Adrenal gland (tissue), 9 donors: ENCODE measurements at regions not wholly inside any gene's neighbourhood (a gene's known extent, or its start where the extent isn't known, plus 50 kb on each side); places are given as distances from the start of the nearest gene placed in this dataset.

Source experiments
- DNase-seq, 7 donors: peaks; one replicate each; pipeline ENCODE4 v3.0.0-alpha.2; 2019 to 2020
- H3K27ac ChIP-seq, 5 donors: fragments of 200-600 bp; sonication (generic) in 4 of 5; 1 replicate in 3 of 5; 2 replicates in 2 of 5; pipeline versions ENCODE4 v1.5.1 to v1.8.0; 2016 to 2020; ENCODE audit warnings: mild to moderate bottlenecking in 1 of 5
- H3K27me3 ChIP-seq: fragments of 200-600 bp; 2 replicates; pipeline ENCODE4 v1.8.0; 2021
- H3K36me3 ChIP-seq, 2 donors: fragments of 200-600 bp; replicated peaks in 1 of 2; 1 replicate in 1 of 2; 2 replicates in 1 of 2; pipeline versions ENCODE4 v1.5.1 to v1.8.0; 2018 to 2022
- H3K4me1 ChIP-seq, 2 donors: fragments of 200-600 bp; replicated peaks in 1 of 2; 1 replicate in 1 of 2; 2 replicates in 1 of 2; pipeline versions ENCODE4 v1.5.1 to v1.8.0; 2018 to 2021
- H3K4me3 ChIP-seq, 4 donors: fragments of 200-600 bp; sonication (generic) in 3 of 4; one replicate each; pipeline ENCODE4 v1.5.1; 2016 to 2018
- H3K9me3 ChIP-seq, 3 donors: fragments of 200-600 bp; sonication (generic) in 1 of 3; replicated peaks in 1 of 3; 1 replicate in 2 of 3; 2 replicates in 1 of 3; pipeline versions ENCODE4 v1.5.1 to v1.8.0; 2016 to 2021
- POLR2A ChIP-seq, 2 donors: fragments of 450-650 bp; IDR thresholded peaks; one replicate each; pipeline ENCODE4 v1.6.1; 2017; ENCODE audit warnings: antibody characterized with exemption in 2 of 2, mild to moderate bottlenecking in 2 of 2, moderate library complexity in 1 of 2
- WGBS, 4 donors: extraction: QIAGEN DNeasy Blood & Tissue Kit in 2 of 4; methylation state at CpG; one replicate each; pipeline versions ENCODE4 v1.1.5 to v1.1.7; 2013 to 2017; 5-methylcytosine and 5-hydroxymethylcytosine counted together
- intact Hi-C, 2 donors: fragments of 100-400 bp; cut with DNase I; formaldehyde crosslinking; loops; one replicate each; pipeline versions ENCODE4 v1.14.1 to v1.15.0; 2022 to 2023
- TF ChIP-seq, protein P1 (sequence below), 6 experiments: fragments of 450-650 bp in 4 of 6; fragments of 200-600 bp in 2 of 6; sonication (generic) in 1 of 6; IDR thresholded peaks; 1 replicate in 5 of 6; 2 replicates in 1 of 6; pipeline versions ENCODE4 v1.5.1 to v1.8.0; 2016 to 2021; ENCODE audit warnings: antibody characterized with exemption in 6 of 6, mild to moderate bottlenecking in 2 of 6, moderate library complexity in 1 of 6
- donor health status: healthy with polysubstance abuse.
- donor health status: Bipolar disorder and iron deficiency.
- donor health status: DM: yes; HTN: yes; CAD: no.
- donor health status: DM: no; HTN: no; CAD: no.
- donor health status: DM: no; HTN: no; CAD: no.

DNA sequence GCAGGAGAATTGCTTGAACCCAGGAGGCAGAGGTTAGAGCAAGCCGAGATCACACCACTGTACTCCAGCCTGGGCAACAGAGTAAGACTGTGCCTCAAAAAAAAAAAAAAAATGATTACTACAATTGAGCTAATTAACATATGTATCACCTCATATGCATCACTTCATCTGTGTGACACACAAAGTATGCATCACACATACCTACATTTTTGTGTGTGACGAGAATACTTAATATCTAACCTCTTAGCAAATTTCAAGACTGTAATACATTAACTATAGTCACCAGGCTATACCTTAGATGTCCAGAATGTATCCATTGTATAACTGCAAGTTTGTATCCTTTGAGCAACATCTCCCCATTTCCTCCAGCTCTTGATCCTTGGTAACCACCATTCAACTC, 214.2 kb upstream of the MON1B start:
- intact Hi-C loops, result no loop called here
- Histone ChIP-seq H3K4me3 (no peak overlapping the region), H3K27ac (no peak overlapping the region), H3K9me3 (no peaks in the 10 kb centered on the region), H3K27me3 (no peaks in the 10 kb centered on the region), H3K36me3 (no peaks in the 10 kb centered on the region), H3K4me1 (no peaks in the 10 kb centered on the region)
- 73 to 96% (median 91%) methylated on average over 2 of the region's 2 CpGs for WGBS, 4 donors
- DNase-seq, result no peak
- TF ChIP-seq, protein P1, sequence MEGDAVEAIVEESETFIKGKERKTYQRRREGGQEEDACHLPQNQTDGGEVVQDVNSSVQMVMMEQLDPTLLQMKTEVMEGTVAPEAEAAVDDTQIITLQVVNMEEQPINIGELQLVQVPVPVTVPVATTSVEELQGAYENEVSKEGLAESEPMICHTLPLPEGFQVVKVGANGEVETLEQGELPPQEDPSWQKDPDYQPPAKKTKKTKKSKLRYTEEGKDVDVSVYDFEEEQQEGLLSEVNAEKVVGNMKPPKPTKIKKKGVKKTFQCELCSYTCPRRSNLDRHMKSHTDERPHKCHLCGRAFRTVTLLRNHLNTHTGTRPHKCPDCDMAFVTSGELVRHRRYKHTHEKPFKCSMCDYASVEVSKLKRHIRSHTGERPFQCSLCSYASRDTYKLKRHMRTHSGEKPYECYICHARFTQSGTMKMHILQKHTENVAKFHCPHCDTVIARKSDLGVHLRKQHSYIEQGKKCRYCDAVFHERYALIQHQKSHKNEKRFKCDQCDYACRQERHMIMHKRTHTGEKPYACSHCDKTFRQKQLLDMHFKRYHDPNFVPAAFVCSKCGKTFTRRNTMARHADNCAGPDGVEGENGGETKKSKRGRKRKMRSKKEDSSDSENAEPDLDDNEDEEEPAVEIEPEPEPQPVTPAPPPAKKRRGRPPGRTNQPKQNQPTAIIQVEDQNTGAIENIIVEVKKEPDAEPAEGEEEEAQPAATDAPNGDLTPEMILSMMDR (IDR thresholded peaks at IDR 0.05), result no peak

DNA sequence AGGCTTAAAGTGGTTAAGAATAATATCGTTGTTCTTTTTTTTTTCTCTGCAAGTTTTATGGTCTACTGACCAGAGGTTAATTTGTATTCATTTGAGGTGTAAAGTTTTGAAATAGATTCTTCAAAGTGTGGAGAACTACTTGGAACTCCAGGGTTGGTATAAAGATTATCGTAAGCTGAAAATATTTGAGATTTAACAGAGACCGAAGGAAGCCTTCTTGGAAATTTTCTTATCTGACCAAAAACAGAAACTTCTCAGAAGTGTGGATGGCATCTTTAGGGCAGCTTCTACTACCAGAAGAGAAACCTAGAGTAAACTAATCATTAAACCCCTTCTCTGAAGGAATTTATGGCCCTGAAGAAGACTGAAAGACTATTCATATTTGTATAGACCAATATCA, 206.8 kb upstream of the MON1B start:
- no peak overlapping the region for H3K4me3 ChIP-seq
- no peak for DNase-seq
- 80 to 89% (median 84%) methylated on average over 3 of the region's 3 CpGs for WGBS, 4 donors
- H3K27ac ChIP-seq, result no peak overlapping the region
- intact Hi-C loops, result no loop called here
- no peaks in the 10 kb centered on the region for H3K9me3 ChIP-seq
- H3K27me3 ChIP-seq, result no peaks in the 10 kb centered on the region
- no peaks in the 10 kb centered on the region for H3K36me3 ChIP-seq
- no peak for TF ChIP-seq POLR2A (IDR thresholded peaks at IDR 0.05)
- TF ChIP-seq, protein P1 (IDR thresholded peaks at IDR 0.05), result no peak
- H3K4me1 ChIP-seq, result no peaks in the 10 kb centered on the region

DNA sequence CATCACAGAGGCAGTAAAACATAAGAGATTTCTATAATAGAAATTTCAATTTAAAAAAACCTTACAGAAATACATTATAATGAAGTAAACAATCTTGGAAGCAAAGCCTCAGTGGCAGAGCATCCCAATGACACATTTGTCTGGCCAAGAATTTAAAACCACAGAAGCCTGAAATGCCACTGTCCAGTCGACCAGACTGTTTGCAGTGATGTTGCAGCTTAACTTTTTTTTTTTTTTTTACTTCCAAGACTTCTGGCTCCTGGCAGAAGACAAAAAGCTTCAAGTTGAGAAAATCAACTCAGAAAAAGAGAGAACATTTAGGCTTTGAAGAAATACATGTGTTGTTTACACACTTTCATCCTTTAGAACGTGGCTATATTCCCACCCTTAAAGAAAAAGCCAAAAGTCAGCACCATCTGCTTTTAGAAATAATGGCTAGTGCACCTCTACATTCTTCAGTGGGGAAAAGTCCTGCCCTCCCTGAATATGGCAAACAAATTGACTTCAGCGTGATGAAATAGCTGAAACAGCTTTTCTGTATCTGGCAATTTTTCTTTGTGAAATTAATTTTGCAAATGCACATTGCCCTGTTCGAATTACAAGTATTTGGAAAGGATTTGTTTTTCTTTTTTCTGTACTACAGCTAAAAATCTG, 205.5 kb upstream of the MON1B start:
- no peaks in the 10 kb centered on the region for H3K27me3 ChIP-seq
- intact Hi-C loops, result no loop called here
- DNase-seq, result no peak
- 43 to 60% (median 47%) methylated on average over 4 of the region's 4 CpGs for WGBS, 4 donors
- H3K4me1 ChIP-seq, result no peaks in the 10 kb centered on the region
- H3K4me3 ChIP-seq, result no peak overlapping the region
- no peak for TF ChIP-seq POLR2A (IDR thresholded peaks at IDR 0.05)
- TF ChIP-seq, protein P1 (IDR thresholded peaks at IDR 0.05), result no peak
- no peaks in the 10 kb centered on the region for H3K9me3 ChIP-seq
- H3K36me3 ChIP-seq, result no peaks in the 10 kb centered on the region
- no peak overlapping the region for H3K27ac ChIP-seq

DNA sequence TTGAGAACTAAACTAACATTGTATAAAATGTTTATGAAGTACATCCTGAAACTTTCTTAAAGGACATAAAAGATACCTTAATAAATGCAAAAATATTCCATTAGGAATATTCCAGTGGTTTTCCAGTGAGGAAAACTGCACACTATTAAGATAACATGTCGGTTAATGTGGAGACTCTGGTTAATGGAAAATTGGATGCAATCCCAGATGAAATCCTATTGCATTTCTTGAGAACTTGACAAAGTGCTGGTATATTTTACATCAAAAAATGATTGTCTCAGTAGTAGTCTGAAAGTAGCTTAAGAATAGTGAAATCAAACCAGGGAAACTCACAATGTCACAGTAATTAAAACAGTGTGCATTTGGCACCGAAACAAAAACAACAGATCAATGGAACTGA, 202.5 kb upstream of the MON1B start:
- Histone ChIP-seq H3K27me3 (no peaks in the 10 kb centered on the region), H3K36me3 (no peaks in the 10 kb centered on the region), H3K4me3 (no peak overlapping the region), H3K9me3 (no peaks in the 10 kb centered on the region), H3K4me1 (no peaks in the 10 kb centered on the region), H3K27ac (no peak overlapping the region)
- intact Hi-C loops, result no loop called here
- WGBS, 4 donors, result 61 to 72% (median 67%) methylated on average over 2 of the region's 2 CpGs
- TF ChIP-seq, protein P1 (IDR thresholded peaks at IDR 0.05), result no peak
- no peak for TF ChIP-seq POLR2A (IDR thresholded peaks at IDR 0.05)
- DNase-seq, result no peak
